OCI-LY7 (cell line): ENCODE measurements at regions not wholly inside any gene's neighbourhood (a gene's known extent, or its start where the extent isn't known, plus 50 kb on each side); places are given as distances from the start of the nearest gene placed in this dataset.

ENCODE experiments used
- CTCF ChIP-seq: fragments of 200-600 bp; sonication (generic); conservative IDR thresholded peaks from 2 replicates; pipeline ENCODE4 v1.5.1; 2014; ENCODE audit warnings: mild to moderate bottlenecking, antibody characterized with exemption, low read length, moderate library complexity, mixed read lengths
- EZH2phosphoT487 ChIP-seq: fragments of 200-600 bp; sonication (generic); IDR thresholded peaks from 2 replicates; pipeline ENCODE4 v1.6.1; 2018; ENCODE audit warnings: low read depth, borderline replicate concordance, mild to moderate bottlenecking, mixed run types, antibody characterized with exemption, low read length, moderate library complexity, mixed read lengths

- TF ChIP-seq CTCF (no peak), EZH2phosphoT487 (no peak)
Measured at GRCh38 chr18:71027531-71027930, 738.7 kb downstream of the SOCS6 start.
